NB4 (cell line): ENCODE measurements at regions not wholly inside any gene's neighbourhood (a gene's known extent, or its start where the extent isn't known, plus 50 kb on each side); places are given as distances from the start of the nearest gene placed in this dataset.
"Not testable (repeated sequence)": the region's sequence is repeated elsewhere in the genome, so short reads cannot be mapped to it uniquely, and the experiment has no call there.

ENCODE experiments used
- POLR2A ChIP-seq: IDR thresholded peaks from 2 replicates; pipeline ENCODE4 v1.6.1; 2011; ENCODE audit warnings: mild to moderate bottlenecking; ENCODE audit not compliant: insufficient read length; ENCODE audit errors: extremely low read depth
- TF ChIP-seq, protein P1 (sequence below): IDR thresholded peaks from one replicate; pipeline ENCODE4 v1.5.1; 2012; ENCODE audit warnings: low read depth, low read length
- TF ChIP-seq, protein P2 (sequence below): IDR thresholded peaks from 2 replicates; pipeline ENCODE4 v1.6.1; 2011; ENCODE audit warnings: low read depth, low read length

DNA sequence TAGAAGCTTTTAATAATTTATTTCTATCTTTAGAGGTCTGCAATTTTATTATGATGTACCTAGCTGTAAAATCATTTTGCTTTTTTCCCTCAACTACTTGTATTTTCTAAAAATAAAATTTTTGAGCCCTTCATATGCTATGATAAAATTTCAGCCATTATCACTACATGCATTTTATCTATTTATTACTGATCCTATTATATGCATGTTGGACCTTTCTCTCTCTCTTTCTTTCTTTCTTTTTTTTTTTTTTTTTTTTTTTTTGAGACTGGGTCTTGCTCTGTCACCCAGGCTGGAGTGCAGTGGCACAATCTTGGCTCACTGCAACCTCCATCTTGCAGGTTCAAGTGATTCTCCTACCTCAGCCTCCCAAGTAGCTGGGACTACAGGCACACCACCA is 440.1 kb upstream of the RORB start:
- TF ChIP-seq, protein P1, sequence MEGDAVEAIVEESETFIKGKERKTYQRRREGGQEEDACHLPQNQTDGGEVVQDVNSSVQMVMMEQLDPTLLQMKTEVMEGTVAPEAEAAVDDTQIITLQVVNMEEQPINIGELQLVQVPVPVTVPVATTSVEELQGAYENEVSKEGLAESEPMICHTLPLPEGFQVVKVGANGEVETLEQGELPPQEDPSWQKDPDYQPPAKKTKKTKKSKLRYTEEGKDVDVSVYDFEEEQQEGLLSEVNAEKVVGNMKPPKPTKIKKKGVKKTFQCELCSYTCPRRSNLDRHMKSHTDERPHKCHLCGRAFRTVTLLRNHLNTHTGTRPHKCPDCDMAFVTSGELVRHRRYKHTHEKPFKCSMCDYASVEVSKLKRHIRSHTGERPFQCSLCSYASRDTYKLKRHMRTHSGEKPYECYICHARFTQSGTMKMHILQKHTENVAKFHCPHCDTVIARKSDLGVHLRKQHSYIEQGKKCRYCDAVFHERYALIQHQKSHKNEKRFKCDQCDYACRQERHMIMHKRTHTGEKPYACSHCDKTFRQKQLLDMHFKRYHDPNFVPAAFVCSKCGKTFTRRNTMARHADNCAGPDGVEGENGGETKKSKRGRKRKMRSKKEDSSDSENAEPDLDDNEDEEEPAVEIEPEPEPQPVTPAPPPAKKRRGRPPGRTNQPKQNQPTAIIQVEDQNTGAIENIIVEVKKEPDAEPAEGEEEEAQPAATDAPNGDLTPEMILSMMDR = not testable (repeated sequence)
- TF ChIP-seq, protein P2, sequence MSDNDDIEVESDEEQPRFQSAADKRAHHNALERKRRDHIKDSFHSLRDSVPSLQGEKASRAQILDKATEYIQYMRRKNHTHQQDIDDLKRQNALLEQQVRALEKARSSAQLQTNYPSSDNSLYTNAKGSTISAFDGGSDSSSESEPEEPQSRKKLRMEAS = not testable (repeated sequence)
- TF ChIP-seq POLR2A = not testable (repeated sequence)
